ENCODE measurements at regions not wholly inside any gene's neighbourhood (a gene's known extent, or its start where the extent isn't known, plus 50 kb on each side); places are given as distances from the start of the nearest gene placed in this dataset.

DNA sequence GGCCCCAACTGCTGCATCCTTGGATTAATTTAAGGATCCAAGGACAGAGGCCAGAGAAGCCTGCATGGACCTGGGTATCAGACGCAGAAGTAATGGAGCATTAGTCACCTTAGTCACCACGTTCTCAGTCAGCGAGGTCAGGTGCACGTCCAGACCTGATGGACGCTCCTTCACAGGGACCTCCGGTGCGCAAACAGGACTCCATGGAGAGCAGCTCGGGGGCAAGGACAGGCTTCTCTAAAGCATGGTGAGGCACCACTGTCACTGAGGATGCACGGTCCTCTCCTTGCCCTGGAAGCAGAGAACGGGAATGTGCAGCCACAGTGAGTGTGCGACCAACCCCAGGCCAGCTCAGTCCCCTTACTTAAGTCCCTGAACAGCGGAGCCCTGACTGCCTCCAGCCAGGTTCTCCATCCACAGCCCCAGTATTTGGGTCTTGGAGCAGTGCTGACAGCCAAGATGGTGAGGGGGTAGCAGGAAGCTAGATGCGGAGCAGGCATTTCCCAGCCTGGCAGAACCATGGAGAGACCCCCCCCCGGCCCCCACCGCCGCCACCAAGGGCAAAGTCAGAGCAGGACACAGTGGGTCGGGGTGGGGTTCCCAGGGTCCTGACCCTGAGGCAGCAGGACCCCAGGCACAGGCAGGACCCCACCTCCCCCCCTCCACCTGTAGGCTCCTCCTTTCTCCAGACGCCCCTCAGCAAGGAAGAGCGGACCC, 253.4 kb upstream of the SFSWAP start:
- TF ChIP-seq, protein P1, sequence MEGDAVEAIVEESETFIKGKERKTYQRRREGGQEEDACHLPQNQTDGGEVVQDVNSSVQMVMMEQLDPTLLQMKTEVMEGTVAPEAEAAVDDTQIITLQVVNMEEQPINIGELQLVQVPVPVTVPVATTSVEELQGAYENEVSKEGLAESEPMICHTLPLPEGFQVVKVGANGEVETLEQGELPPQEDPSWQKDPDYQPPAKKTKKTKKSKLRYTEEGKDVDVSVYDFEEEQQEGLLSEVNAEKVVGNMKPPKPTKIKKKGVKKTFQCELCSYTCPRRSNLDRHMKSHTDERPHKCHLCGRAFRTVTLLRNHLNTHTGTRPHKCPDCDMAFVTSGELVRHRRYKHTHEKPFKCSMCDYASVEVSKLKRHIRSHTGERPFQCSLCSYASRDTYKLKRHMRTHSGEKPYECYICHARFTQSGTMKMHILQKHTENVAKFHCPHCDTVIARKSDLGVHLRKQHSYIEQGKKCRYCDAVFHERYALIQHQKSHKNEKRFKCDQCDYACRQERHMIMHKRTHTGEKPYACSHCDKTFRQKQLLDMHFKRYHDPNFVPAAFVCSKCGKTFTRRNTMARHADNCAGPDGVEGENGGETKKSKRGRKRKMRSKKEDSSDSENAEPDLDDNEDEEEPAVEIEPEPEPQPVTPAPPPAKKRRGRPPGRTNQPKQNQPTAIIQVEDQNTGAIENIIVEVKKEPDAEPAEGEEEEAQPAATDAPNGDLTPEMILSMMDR (optimal IDR thresholded peaks at IDR 0.05 in 1 of 3, IDR thresholded peaks at IDR 0.05 in 1 of 3, conservative IDR thresholded peaks at IDR 0.05 in 1 of 3; ENCODE audit: extremely low read depth in 1 of 3, insufficient read depth in 2 of 3, low read length in 3 of 3), result no peak
- TF ChIP-seq EZH2 (IDR thresholded peaks at IDR 0.05; ENCODE audit: low read length), result no peak

Data from keratinocyte (primary cell).